K562 (cell line): ENCODE measurements at regions not wholly inside any gene's neighbourhood (a gene's known extent, or its start where the extent isn't known, plus 50 kb on each side); places are given as distances from the start of the nearest gene placed in this dataset.

Experiments
- ATAC-seq: fragments of 200-7000 bp; cut with Tn5 transposase; 3 replicates; pipeline ENCODE4 v1.9.1; 2020; ENCODE audit warnings: moderate library complexity
- BruUV-seq: library from RNA; stranded (reverse); fragments of 400-500 nt; replicated peaks from 2 replicates; lab custom pipeline; 2021; lab: Mats Ljungman, UMichigan
- CTCF ChIA-PET: fragments of 300-600 bp; formaldehyde crosslinking; extraction: SDS; loops from one replicate; lab custom pipeline; 2021; ENCODE audit warnings: low intra/inter-chr PET ratio; lab: Yijun Ruan, JAX
- POLR2A ChIA-PET: fragments of 300-600, 350-650 bp; sonication (Branson Sonifier 250); formaldehyde crosslinking; extraction: SDS; loops from one replicate; lab custom pipeline; 2021; ENCODE audit warnings: antibody characterized with exemption, inconsistent platforms; lab: Yijun Ruan, JAX
- DNase-seq, 4 experiments: peaks; one replicate each; pipeline versions ENCODE4 v3.0.0 to v3.0.0-alpha.2; 2011 to 2018; ENCODE audit warnings: low spot score in 3 of 4, mixed read lengths in 3 of 4; ENCODE audit errors: extremely low read depth in 1 of 4
- FAIRE-seq: peaks from 2 replicates; lab custom pipeline; 2011; peaks lifted over from hg19 to GRCh38; lab: Jason Lieb, UNC
- H2AFZ ChIP-seq: 2 replicates; pipeline ENCODE4 v1.6.0; 2011; ENCODE audit warnings: low read depth, low read length, control low read depth, inconsistent platforms
- H3K27ac ChIP-seq: fragments of 200-600 bp; 3 replicates; pipeline ENCODE4 v1.8.0; 2011; ENCODE audit warnings: low read depth, mild to moderate bottlenecking, control low read depth, inconsistent platforms, low read length, moderate library complexity, mixed read lengths; ENCODE audit errors: extremely low read depth
- H3K27me3 ChIP-seq, 2 experiments: fragments of 300-600 bp in 1 of 2; 2 replicates in 1 of 2; 3 replicates in 1 of 2; pipeline versions ENCODE4 v1.6.0 to v1.8.0; 2011; ENCODE audit warnings: inconsistent platforms in 2 of 2, low read length in 2 of 2, mild to moderate bottlenecking in 1 of 2, mixed read lengths in 1 of 2, moderate library complexity in 1 of 2; ENCODE audit not compliant: control insufficient read depth in 2 of 2, insufficient read depth in 2 of 2
- H3K36me3 ChIP-seq: fragments of 300-600 bp; 3 replicates; pipeline ENCODE4 v1.8.0; 2011; ENCODE audit warnings: mild to moderate bottlenecking, low read length, inconsistent platforms; ENCODE audit not compliant: control insufficient read depth, insufficient read depth
- H3K4me1 ChIP-seq, 2 experiments: fragments of 200-600 bp in 1 of 2; replicated peaks in 1 of 2; 2 replicates in 1 of 2; 3 replicates in 1 of 2; pipeline versions ENCODE4 v1.5.1 to v1.8.0; 2011; ENCODE audit warnings: inconsistent platforms in 2 of 2, low read length in 2 of 2, mild to moderate bottlenecking in 1 of 2, mixed read lengths in 1 of 2, moderate library complexity in 1 of 2; ENCODE audit not compliant: control insufficient read depth in 2 of 2, insufficient read depth in 2 of 2
- H3K4me2 ChIP-seq: 2 replicates; pipeline ENCODE4 v1.6.1; 2011; ENCODE audit warnings: low read length, control low read depth, inconsistent platforms, mixed read lengths; ENCODE audit not compliant: insufficient read depth
- H3K4me3 ChIP-seq: fragments of 200-600 bp; sonication (generic), shearing (Covaris generic); 2 replicates; pipeline ENCODE4 v1.5.1; 2016; ENCODE audit warnings: control low read depth, inconsistent platforms
- H3K79me2 ChIP-seq: fragments of 200-600 bp; 3 replicates; pipeline ENCODE4 v1.8.0; 2011; ENCODE audit warnings: low read length, inconsistent platforms; ENCODE audit not compliant: control insufficient read depth, insufficient read depth
- H3K9ac ChIP-seq, 2 experiments: 2 replicates each; pipeline versions ENCODE4 v1.6.0 to v1.6.1; 2011; ENCODE audit warnings: low read depth in 2 of 2, low read length in 2 of 2, control low read depth in 1 of 2, inconsistent platforms in 1 of 2, mild to moderate bottlenecking in 1 of 2, mixed read lengths in 1 of 2; ENCODE audit not compliant: insufficient read depth in 1 of 2
- H3K9me1 ChIP-seq: one replicate; pipeline ENCODE4 v1.6.0; 2011; ENCODE audit warnings: inconsistent platforms, mild to moderate bottlenecking, low read length, moderate library complexity; ENCODE audit not compliant: control insufficient read depth, insufficient read depth
- H3K9me3 ChIP-seq: replicated peaks from 2 replicates; pipeline ENCODE4 v1.5.1; 2011; ENCODE audit warnings: low read depth, low read length, inconsistent platforms; ENCODE audit not compliant: control insufficient read depth, insufficient read depth
- H4K20me1 ChIP-seq: replicated peaks from 2 replicates; pipeline ENCODE4 v1.6.1; 2011; ENCODE audit warnings: low read length, inconsistent platforms, mixed read lengths; ENCODE audit not compliant: control insufficient read depth, insufficient read depth
- BDP1 ChIP-seq: IDR thresholded peaks from 3 replicates; pipeline ENCODE4 v1.6.1; 2011; ENCODE audit not compliant: insufficient read length, insufficient read depth
- CBFA2T2 ChIP-seq: fragments of 450-650 bp; conservative IDR thresholded peaks from 2 replicates; pipeline ENCODE4 v1.6.1; 2017; ENCODE audit warnings: mild to moderate bottlenecking
- EHMT2 ChIP-seq: fragments of 450-650 bp; IDR thresholded peaks from 2 replicates; pipeline ENCODE4 v1.6.1; 2018; ENCODE audit warnings: antibody characterized with exemption
- HBP1 ChIP-seq: fragments of 450-650 bp; formaldehyde crosslinking; IDR thresholded peaks from 2 replicates; pipeline ENCODE4 v1.4.0; 2022; ENCODE audit warnings: missing genetic modification characterization
- HIVEP1 ChIP-seq: fragments of 250-450 bp; sonication (Bioruptor Pico); IDR thresholded peaks from 2 replicates; pipeline ENCODE4 v1.4.0; 2020; ENCODE audit warnings: mild to moderate bottlenecking
- JUND ChIP-seq, 2 experiments: IDR thresholded peaks; 2 replicates in 1 of 2; 3 replicates in 1 of 2; pipeline ENCODE4 v1.6.1; 2011; ENCODE audit warnings: borderline replicate concordance in 2 of 2, low read depth in 2 of 2, low read length in 2 of 2, improper control_type of control experiment in 1 of 2, missing biosample characterization in 1 of 2, missing genetic modification characterization in 1 of 2, missing genetic modification reagents in 1 of 2
- NCOA2 ChIP-seq, 2 experiments: fragments of 450-650 bp; IDR thresholded peaks; 2 replicates each; pipeline ENCODE4 v1.6.1; 2018; ENCODE audit warnings: mild to moderate bottlenecking in 2 of 2, moderate library complexity in 1 of 2; ENCODE audit not compliant: partially characterized antibody in 2 of 2
- POLR2AphosphoS5 ChIP-seq: IDR thresholded peaks from 2 replicates; pipeline ENCODE4 v1.6.1; 2011; ENCODE audit warnings: mild to moderate bottlenecking, low read depth, low read length, moderate library complexity; ENCODE audit not compliant: control insufficient read depth, insufficient read depth
- RBFOX2 ChIP-seq: fragments of 200-400 bp; formaldehyde crosslinking; IDR thresholded peaks from 2 replicates; pipeline ENCODE4 v1.6.1; 2017; ENCODE audit warnings: low read depth, mild to moderate bottlenecking, low read length, moderate library complexity
- SMAD1 ChIP-seq: fragments of 150-350 bp; IDR thresholded peaks from 2 replicates; pipeline ENCODE4 v1.6.1; 2014; ENCODE audit warnings: low read length, low read depth; ENCODE audit not compliant: partially characterized antibody
- SOX6 ChIP-seq: fragments of 450-650 bp; IDR thresholded peaks from 2 replicates; pipeline ENCODE4 v1.6.1; 2014; ENCODE audit warnings: mild to moderate bottlenecking
- ZNF592 ChIP-seq: fragments of 450-650 bp; IDR thresholded peaks from 2 replicates; pipeline ENCODE4 v1.6.1; 2017; ENCODE audit warnings: antibody characterized with exemption, mild to moderate bottlenecking
- WGBS: fragments of 100-300 bp; shearing (Covaris generic); methylation state at CpG from one replicate; pipeline ENCODE4 v1.1.6; 2016; ENCODE audit warnings: low coverage, mixed read lengths; ENCODE audit not compliant: insufficient coverage; ENCODE audit errors: missing lambda C conversion rate; 5-methylcytosine and 5-hydroxymethylcytosine counted together
- in situ Hi-C: fragments of 300-500 bp; cut with MboI; formaldehyde crosslinking; loops from 4 replicates; pipeline ENCODE4 v1.15.0; 2018; ENCODE audit warnings: inconsistent platforms, mixed read lengths
- intact Hi-C: fragments of 100-400 bp; cut with micrococcal nuclease; formaldehyde crosslinking; loops from 2 replicates; pipeline ENCODE4 v1.14.2; 2022
- TF ChIP-seq, protein P1 (sequence below): sonication (generic); formaldehyde crosslinking; IDR thresholded peaks from 2 replicates; pipeline ENCODE4 v1.8.1; 2023; ENCODE audit warnings: mild to moderate bottlenecking, missing genetic modification reagents
- TF ChIP-seq, protein P2 (sequence below): fragments of 450-650 bp; IDR thresholded peaks from 2 replicates; pipeline ENCODE4 v1.6.1; 2016; ENCODE audit warnings: missing biosample characterization, missing genetic modification characterization

- ATAC-seq = no peak
- no peaks in the 10 kb centered on the region for H3K79me2 ChIP-seq
- FAIRE-seq = no peak
- ChIA-PET CTCF (no interaction called here), POLR2A (no interaction called here)
- no TSS peak for BruUV-seq
- no peak overlapping the region for H2AFZ ChIP-seq
- DNase-seq = no peak
- no peaks in the 10 kb centered on the region for H3K9me3 ChIP-seq
- H3K4me3 ChIP-seq = no peak overlapping the region
- H3K4me2 ChIP-seq = no peak overlapping the region
- intact Hi-C loops (no loop called here), in situ Hi-C loops (no loop called here)
- WGBS = 0% methylated on average over 2 of the region's 3 CpGs
- no peaks in the 10 kb centered on the region for H3K27me3 ChIP-seq
- no peaks in the 10 kb centered on the region for H3K9me1 ChIP-seq
- H3K9ac ChIP-seq = no peak overlapping the region
- H3K36me3 ChIP-seq = no peaks in the 10 kb centered on the region
- no peak overlapping the region for H3K27ac ChIP-seq
- no peaks in the 10 kb centered on the region for H3K4me1 ChIP-seq
- H4K20me1 ChIP-seq = no peaks in the 10 kb centered on the region
- TF ChIP-seq POLR2AphosphoS5 (no peak), SOX6 (no peak), ZNF592 (no peak), EHMT2 (no peak), JUND (IDR thresholded peaks at IDR 0.05; ENCODE audit: borderline replicate concordance, low read depth, low read length) (no peak), JUND (tag; IDR thresholded peaks at IDR 0.05; ENCODE audit: borderline replicate concordance, low read depth, low read length) (no peak), SMAD1 (no peak), HBP1 (CRISPR knock-in tag) (no peak), HIVEP1 (CRISPR knock-in tag) (no peak), CBFA2T2 (no peak), NCOA2 (IDR thresholded peaks at IDR 0.05; ENCODE audit: partially characterized antibody in 2 of 2) (no peak), RBFOX2 (no peak), BDP1 (no peak)
- TF ChIP-seq, protein P1, sequence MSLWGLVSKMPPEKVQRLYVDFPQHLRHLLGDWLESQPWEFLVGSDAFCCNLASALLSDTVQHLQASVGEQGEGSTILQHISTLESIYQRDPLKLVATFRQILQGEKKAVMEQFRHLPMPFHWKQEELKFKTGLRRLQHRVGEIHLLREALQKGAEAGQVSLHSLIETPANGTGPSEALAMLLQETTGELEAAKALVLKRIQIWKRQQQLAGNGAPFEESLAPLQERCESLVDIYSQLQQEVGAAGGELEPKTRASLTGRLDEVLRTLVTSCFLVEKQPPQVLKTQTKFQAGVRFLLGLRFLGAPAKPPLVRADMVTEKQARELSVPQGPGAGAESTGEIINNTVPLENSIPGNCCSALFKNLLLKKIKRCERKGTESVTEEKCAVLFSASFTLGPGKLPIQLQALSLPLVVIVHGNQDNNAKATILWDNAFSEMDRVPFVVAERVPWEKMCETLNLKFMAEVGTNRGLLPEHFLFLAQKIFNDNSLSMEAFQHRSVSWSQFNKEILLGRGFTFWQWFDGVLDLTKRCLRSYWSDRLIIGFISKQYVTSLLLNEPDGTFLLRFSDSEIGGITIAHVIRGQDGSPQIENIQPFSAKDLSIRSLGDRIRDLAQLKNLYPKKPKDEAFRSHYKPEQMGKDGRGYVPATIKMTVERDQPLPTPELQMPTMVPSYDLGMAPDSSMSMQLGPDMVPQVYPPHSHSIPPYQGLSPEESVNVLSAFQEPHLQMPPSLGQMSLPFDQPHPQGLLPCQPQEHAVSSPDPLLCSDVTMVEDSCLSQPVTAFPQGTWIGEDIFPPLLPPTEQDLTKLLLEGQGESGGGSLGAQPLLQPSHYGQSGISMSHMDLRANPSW (CRISPR knock-in tag) = no peak
- TF ChIP-seq, protein P2, sequence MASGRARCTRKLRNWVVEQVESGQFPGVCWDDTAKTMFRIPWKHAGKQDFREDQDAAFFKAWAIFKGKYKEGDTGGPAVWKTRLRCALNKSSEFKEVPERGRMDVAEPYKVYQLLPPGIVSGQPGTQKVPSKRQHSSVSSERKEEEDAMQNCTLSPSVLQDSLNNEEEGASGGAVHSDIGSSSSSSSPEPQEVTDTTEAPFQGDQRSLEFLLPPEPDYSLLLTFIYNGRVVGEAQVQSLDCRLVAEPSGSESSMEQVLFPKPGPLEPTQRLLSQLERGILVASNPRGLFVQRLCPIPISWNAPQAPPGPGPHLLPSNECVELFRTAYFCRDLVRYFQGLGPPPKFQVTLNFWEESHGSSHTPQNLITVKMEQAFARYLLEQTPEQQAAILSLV (tag) = no peak
These were observed 571.9 kb downstream of the NYAP2 start for GRCh38 chr2:225971433-225971832.
